Neural cell (in vitro differentiated cells): ENCODE measurements at regions not wholly inside any gene's neighbourhood (a gene's known extent, or its start where the extent isn't known, plus 50 kb on each side); places are given as distances from the start of the nearest gene placed in this dataset.

ENCODE experiments used
- H2AFZ ChIP-seq: fragments of 200-600, 300-800 bp; sonication (generic), shearing (Covaris generic); 2 replicates; pipeline ENCODE4 v1.6.0; 2014; ENCODE audit warnings: low read depth, mild to moderate bottlenecking, antibody characterized with exemption, low read length, moderate library complexity
- H3F3A ChIP-seq: fragments of 200-600 bp; shearing (Covaris generic); 2 replicates; pipeline ENCODE4 v1.6.1; 2016; ENCODE audit warnings: mild to moderate bottlenecking, moderate library complexity, mixed read lengths, antibody characterized with exemption, low read length; ENCODE audit not compliant: insufficient read depth, poor library complexity, severe bottlenecking
- H3K27ac ChIP-seq: fragments of 200-600, 300-800 bp; sonication (generic), shearing (Covaris generic); 2 replicates; pipeline ENCODE4 v1.5.1; 2014; ENCODE audit warnings: mild to moderate bottlenecking, low read length, moderate library complexity
- H3K27me3 ChIP-seq: fragments of 300-800, 200-600 bp; sonication (generic), shearing (Covaris generic); 2 replicates; pipeline ENCODE4 v1.6.0; 2014; ENCODE audit warnings: mild to moderate bottlenecking, low read depth, low read length, moderate library complexity; ENCODE audit not compliant: insufficient read depth
- H3K36me3 ChIP-seq: fragments of 300-800, 200-600 bp; sonication (generic), shearing (Covaris generic); 2 replicates; pipeline ENCODE4 v1.5.1; 2014; ENCODE audit warnings: mild to moderate bottlenecking, antibody characterized with exemption, low read length, moderate library complexity; ENCODE audit not compliant: insufficient read depth
- H3K4me2 ChIP-seq: fragments of 300-800, 200-600 bp; sonication (generic), shearing (Covaris generic); 2 replicates; pipeline ENCODE4 v1.6.0; 2014; ENCODE audit warnings: mild to moderate bottlenecking, low read length
- H3K4me3 ChIP-seq: fragments of 300-800, 200-600 bp; sonication (generic), shearing (Covaris generic); 2 replicates; pipeline ENCODE4 v1.5.1; 2014; ENCODE audit warnings: mild to moderate bottlenecking, low read length, moderate library complexity
- H3K79me2 ChIP-seq: fragments of 200-600 bp; shearing (Covaris generic); replicated peaks from 2 replicates; pipeline ENCODE4 v1.6.0; 2014; ENCODE audit warnings: mild to moderate bottlenecking, low read length, moderate library complexity; ENCODE audit not compliant: insufficient read depth
- H3K9ac ChIP-seq: fragments of 300-800, 200-600 bp; sonication (generic), shearing (Covaris generic); 2 replicates; pipeline ENCODE4 v1.6.1; 2016; ENCODE audit warnings: mild to moderate bottlenecking, low read length, mixed read lengths
- H3K9me2 ChIP-seq: fragments of 200-600 bp; shearing (Covaris generic); 2 replicates; pipeline ENCODE4 v1.6.1; 2016; ENCODE audit warnings: mild to moderate bottlenecking, low read length, mixed read lengths; ENCODE audit not compliant: insufficient read depth
- H3K9me3 ChIP-seq: fragments of 200-600, 300-800 bp; sonication (generic), shearing (Covaris generic); 2 replicates; pipeline ENCODE4 v1.6.1; 2016; ENCODE audit warnings: mild to moderate bottlenecking, mixed run types, low read length, moderate library complexity, mixed read lengths
- H4K20me1 ChIP-seq: fragments of 200-600 bp; shearing (Covaris generic); 2 replicates; pipeline ENCODE4 v1.6.1; 2016; ENCODE audit warnings: mild to moderate bottlenecking, mixed run types; ENCODE audit not compliant: insufficient read depth
- CTCF ChIP-seq: fragments of 450-650 bp; IDR thresholded peaks from 2 replicates; pipeline ENCODE4 v1.5.1; 2014; ENCODE audit warnings: antibody characterized with exemption, mild to moderate bottlenecking, moderate library complexity; ENCODE audit not compliant: poor library complexity, severe bottlenecking
- EP300 ChIP-seq: fragments of 450-650 bp; conservative IDR thresholded peaks from 2 replicates; pipeline ENCODE4 v1.6.1; 2014; ENCODE audit warnings: antibody characterized with exemption, mild to moderate bottlenecking, moderate library complexity; ENCODE audit not compliant: poor library complexity, severe bottlenecking
- MXI1 ChIP-seq: fragments of 450-650 bp; conservative IDR thresholded peaks from 2 replicates; pipeline ENCODE4 v1.6.1; 2014; ENCODE audit warnings: antibody characterized with exemption, mild to moderate bottlenecking; ENCODE audit not compliant: poor library complexity, severe bottlenecking
- POLR2AphosphoS5 ChIP-seq: IDR thresholded peaks from 2 replicates; pipeline ENCODE4 v1.6.1; 2012
- RAD21 ChIP-seq: fragments of 450-650 bp; conservative IDR thresholded peaks from 2 replicates; pipeline ENCODE4 v1.6.1; 2014; ENCODE audit warnings: antibody characterized with exemption, mild to moderate bottlenecking, moderate library complexity
- REST ChIP-seq: IDR thresholded peaks from 2 replicates; pipeline ENCODE4 v1.6.1; 2012; ENCODE audit warnings: borderline replicate concordance
- SMC3 ChIP-seq: fragments of 450-650 bp; conservative IDR thresholded peaks from 2 replicates; pipeline ENCODE4 v1.6.1; 2014; ENCODE audit warnings: antibody characterized with exemption, mild to moderate bottlenecking, moderate library complexity; ENCODE audit not compliant: poor library complexity

GRCh38 chr5:113909782-113910181 lies 396.3 kb downstream of the YTHDC2 start:
- Histone ChIP-seq H3K27me3 (no peaks in the 10 kb centered on the region), H3K9me3 (no peaks in the 10 kb centered on the region), H3F3A (no peaks in the 10 kb centered on the region), H3K36me3 (no peaks in the 10 kb centered on the region), H2AFZ (no peak overlapping the region), H3K4me3 (no peak overlapping the region), H4K20me1 (no peaks in the 10 kb centered on the region), H3K9me2 (no peaks in the 10 kb centered on the region), H3K27ac (no peak overlapping the region), H3K9ac (no peak overlapping the region), H3K4me2 (no peak overlapping the region), H3K79me2 (no peaks in the 10 kb centered on the region)
- TF ChIP-seq EP300 (peak; percentile 60), CTCF (no peak), POLR2AphosphoS5 (peak; percentile 61)

GRCh38 chr5:113917997-113918396 lies 404.5 kb downstream of the YTHDC2 start:
- H3F3A ChIP-seq = no peaks in the 10 kb centered on the region
- H3K4me3 ChIP-seq = no peak overlapping the region
- H3K4me2 ChIP-seq = no peak overlapping the region
- TF ChIP-seq RAD21 (peak; percentile 28), CTCF (no peak), SMC3 (peak; percentile 22)
- H2AFZ ChIP-seq = no peak overlapping the region
- H3K27ac ChIP-seq = no peak overlapping the region
- no peaks in the 10 kb centered on the region for H4K20me1 ChIP-seq
- no peak overlapping the region for H3K9ac ChIP-seq
- H3K9me2 ChIP-seq = no peaks in the 10 kb centered on the region
- no peaks in the 10 kb centered on the region for H3K27me3 ChIP-seq
- no peaks in the 10 kb centered on the region for H3K9me3 ChIP-seq
- H3K36me3 ChIP-seq = no peaks in the 10 kb centered on the region
- H3K79me2 ChIP-seq = no peaks in the 10 kb centered on the region

- Histone ChIP-seq H3K9ac (no peak overlapping the region), H3K9me3 (no peaks in the 10 kb centered on the region), H4K20me1 (no peaks in the 10 kb centered on the region), H3F3A (no peaks in the 10 kb centered on the region), H3K27ac (no peak overlapping the region), H3K4me2 (no peak overlapping the region), H3K4me3 (no peak overlapping the region), H2AFZ (no peak overlapping the region), H3K79me2 (no peaks in the 10 kb centered on the region), H3K36me3 (no peaks in the 10 kb centered on the region), H3K9me2 (no peaks in the 10 kb centered on the region), H3K27me3 (no peaks in the 10 kb centered on the region)
- TF ChIP-seq REST (no peak), MXI1 (no peak)
Measured at GRCh38 chr5:113922343-113922742, 408.8 kb downstream of the YTHDC2 start.
